GM23338 (cell line): ENCODE measurements at regions not wholly inside any gene's neighbourhood (a gene's known extent, or its start where the extent isn't known, plus 50 kb on each side); places are given as distances from the start of the nearest gene placed in this dataset.

Experiments
- ATAC-seq: fragments of 200-7000 bp; cut with Tn5 transposase; 3 replicates; pipeline ENCODE4 v1.9.1; 2020
- DNase-seq: peaks from one replicate; pipeline ENCODE4 v3.0.0-alpha.2; 2015; ENCODE audit warnings: low spot score
- H2AFZ ChIP-seq: fragments of 200-600 bp; sonication (generic); 2 replicates; pipeline ENCODE4 v1.8.0; 2016; ENCODE audit warnings: antibody characterized with exemption, mild to moderate bottlenecking, moderate library complexity
- H3F3A ChIP-seq: fragments of 200-600 bp; sonication (generic); replicated peaks from 2 replicates; pipeline ENCODE4 v1.8.0; 2017; ENCODE audit warnings: antibody characterized with exemption, mixed run types, low read depth
- H3K27ac ChIP-seq: fragments of 200-600 bp; sonication (generic); 2 replicates; pipeline ENCODE4 v1.6.1; 2016; ENCODE audit warnings: low read depth
- H3K27me3 ChIP-seq: fragments of 200-600 bp; sonication (generic); 2 replicates; pipeline ENCODE4 v1.8.0; 2016; ENCODE audit warnings: mild to moderate bottlenecking, mixed run types, moderate library complexity; ENCODE audit not compliant: insufficient read depth
- H3K36me3 ChIP-seq: fragments of 200-600 bp; sonication (generic); 2 replicates; pipeline ENCODE4 v1.8.0; 2016; ENCODE audit warnings: mild to moderate bottlenecking; ENCODE audit not compliant: insufficient read depth
- H3K4me1 ChIP-seq: fragments of 200-600 bp; sonication (generic); 2 replicates; pipeline ENCODE4 v1.8.0; 2016; ENCODE audit warnings: mild to moderate bottlenecking, moderate library complexity; ENCODE audit not compliant: insufficient read depth
- H3K4me2 ChIP-seq: fragments of 200-600 bp; sonication (generic); 2 replicates; pipeline ENCODE4 v1.7.1; 2017; ENCODE audit warnings: mixed run types
- H3K4me3 ChIP-seq: fragments of 200-600 bp; sonication (generic); 2 replicates; pipeline ENCODE4 v1.6.1; 2016; ENCODE audit warnings: mixed run types
- H3K79me2 ChIP-seq: fragments of 200-600 bp; sonication (generic); replicated peaks from 2 replicates; pipeline ENCODE4 v1.8.0; 2017; ENCODE audit warnings: mild to moderate bottlenecking; ENCODE audit not compliant: insufficient read depth
- H3K9me2 ChIP-seq: fragments of 200-600 bp; sonication (generic); 2 replicates; pipeline ENCODE4 v1.8.0; 2017; ENCODE audit not compliant: insufficient read depth
- H4K20me1 ChIP-seq: fragments of 200-600 bp; sonication (generic); replicated peaks from 2 replicates; pipeline ENCODE4 v1.8.0; 2017; ENCODE audit warnings: mild to moderate bottlenecking; ENCODE audit not compliant: insufficient read depth
- H3K27ac Mint-ChIP-seq: 2 replicates; pipeline ENCODE4 v1.8.0; 2020; ENCODE audit warnings: inconsistent platforms, mild to moderate bottlenecking, moderate library complexity, mixed read lengths
- H3K27me3 Mint-ChIP-seq: 3 replicates; pipeline ENCODE4 v1.8.0; 2022; ENCODE audit warnings: low read depth, mild to moderate bottlenecking, moderate library complexity, mixed read lengths, inconsistent platforms; ENCODE audit not compliant: insufficient read depth, poor library complexity
- H3K36me3 Mint-ChIP-seq: 3 replicates; pipeline ENCODE4 v1.8.0; 2021; ENCODE audit warnings: low read depth, mild to moderate bottlenecking, inconsistent platforms, moderate library complexity, mixed read lengths
- H3K4me1 Mint-ChIP-seq: 3 replicates; pipeline ENCODE4 v1.8.0; 2020; ENCODE audit warnings: mild to moderate bottlenecking, inconsistent platforms, mixed read lengths
- H3K4me3 Mint-ChIP-seq: 3 replicates; pipeline ENCODE4 v1.8.0; 2021; ENCODE audit warnings: moderate library complexity, mild to moderate bottlenecking, inconsistent platforms, mixed read lengths
- H3K9me3 Mint-ChIP-seq: 3 replicates; pipeline ENCODE4 v1.8.0; 2020; ENCODE audit warnings: moderate library complexity, mild to moderate bottlenecking, inconsistent platforms, mixed read lengths
- CREB1 ChIP-seq: fragments of 250-450 bp; sonication (Bioruptor Pico); IDR thresholded peaks from 2 replicates; pipeline ENCODE4 v1.5.0; 2020; ENCODE audit warnings: low read depth, mild to moderate bottlenecking, moderate library complexity
- EZH2 ChIP-seq: fragments of 200-600 bp; sonication (generic); IDR thresholded peaks from one replicate; pipeline ENCODE4 v1.8.0; 2017; ENCODE audit warnings: antibody characterized with exemption, mild to moderate bottlenecking, low read depth; ENCODE audit not compliant: unreplicated experiment
- EZH2phosphoT487 ChIP-seq: fragments of 200-600 bp; sonication (generic); IDR thresholded peaks from one replicate; pipeline ENCODE4 v1.8.1; 2018; ENCODE audit warnings: antibody characterized with exemption; ENCODE audit not compliant: unreplicated experiment
- JUNB ChIP-seq: IDR thresholded peaks from one replicate; pipeline ENCODE4 v1.6.1; 2016; ENCODE audit warnings: antibody characterized with exemption; ENCODE audit not compliant: unreplicated experiment
- POLR2AphosphoS5 ChIP-seq: IDR thresholded peaks from 2 replicates; pipeline ENCODE4 v1.6.1; 2016; ENCODE audit warnings: antibody characterized with exemption, low read depth
- STAT1 ChIP-seq: IDR thresholded peaks from one replicate; pipeline ENCODE4 v1.6.1; 2016; ENCODE audit warnings: antibody characterized with exemption; ENCODE audit not compliant: unreplicated experiment
- ZNF114 ChIP-seq: fragments of 250-450 bp; sonication (Bioruptor Pico); IDR thresholded peaks from 2 replicates; pipeline ENCODE4 v1.5.0; 2020; ENCODE audit warnings: mild to moderate bottlenecking, moderate library complexity
- ZNF331 ChIP-seq: fragments of 250-450 bp; sonication (Bioruptor Pico); IDR thresholded peaks from 2 replicates; pipeline ENCODE4 v1.5.0; 2020; ENCODE audit warnings: low read depth, mild to moderate bottlenecking, moderate library complexity
- TF ChIP-seq, protein P1 (sequence below): fragments of 250-450 bp; sonication (Bioruptor Pico); IDR thresholded peaks from 2 replicates; pipeline ENCODE4 v1.5.0; 2020; ENCODE audit warnings: mild to moderate bottlenecking, moderate library complexity
- TF ChIP-seq, protein P2 (sequence below), 2 experiments: fragments of 200-600 bp in 1 of 2; sonication (generic) in 1 of 2; conservative IDR thresholded peaks; 2 replicates each; pipeline versions ENCODE4 v1.5.1 to v1.6.1; 2016 to 2017; ENCODE audit warnings: antibody characterized with exemption in 2 of 2, low read depth in 2 of 2, mild to moderate bottlenecking in 2 of 2, moderate library complexity in 1 of 2
- TF ChIP-seq, protein P3 (sequence below): IDR thresholded peaks from 2 replicates; pipeline ENCODE4 v1.6.1; 2016; ENCODE audit warnings: antibody characterized with exemption
- TF ChIP-seq, protein P4 (sequence below): IDR thresholded peaks from one replicate; pipeline ENCODE4 v1.6.1; 2018; ENCODE audit warnings: antibody characterized with exemption; ENCODE audit not compliant: unreplicated experiment

DNA sequence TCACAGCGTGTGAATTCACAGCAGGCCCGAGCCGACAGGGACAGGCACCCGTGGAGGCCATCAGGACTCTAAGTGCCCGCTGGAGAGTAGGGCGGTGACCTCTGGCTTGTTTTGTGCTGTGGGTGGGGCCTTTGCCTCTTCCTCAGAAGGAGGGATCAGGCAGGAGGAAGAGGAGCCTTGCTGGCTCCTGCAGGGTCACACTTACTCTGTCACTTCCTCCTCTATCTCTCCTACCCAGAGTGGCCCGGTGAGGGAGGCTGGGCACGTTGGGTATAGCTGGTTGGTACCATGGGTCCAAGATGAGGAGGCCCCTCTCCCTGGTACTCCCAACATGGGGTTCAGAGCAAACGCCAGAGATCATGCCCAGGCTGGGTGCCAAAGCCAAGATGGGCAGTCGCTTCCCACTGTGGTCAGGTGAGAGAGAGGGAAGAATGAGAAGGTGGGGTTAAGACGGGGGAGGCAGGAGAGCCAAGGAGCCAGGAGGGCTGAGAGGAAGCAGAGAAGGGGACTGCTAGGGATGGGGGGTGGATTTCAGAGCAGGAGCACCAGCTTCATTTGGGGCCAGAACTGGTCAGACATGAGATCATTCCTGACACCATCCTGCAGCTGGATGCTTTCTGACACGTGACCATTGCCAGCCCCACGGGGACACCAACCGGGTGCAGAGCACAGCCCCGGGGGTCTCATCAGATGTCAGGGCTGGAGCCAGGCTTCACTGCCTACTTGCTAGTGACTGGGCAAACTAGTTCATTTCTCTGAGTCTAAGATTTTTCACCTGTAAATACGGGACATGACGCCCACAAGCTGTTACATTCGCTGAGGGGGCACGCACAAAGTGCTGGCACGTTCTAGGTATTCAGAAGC lies 54.8 kb upstream of the CACUL1 start:
- Mint-ChIP-seq H3K4me1 (peaks cover 4% of the 10 kb centered on the region; the same call in 1 of the 3 replicates), H3K27me3 (peaks cover 5% of the 10 kb centered on the region), H3K4me3 (no peak overlapping the region), H3K9me3 (no peaks in the 10 kb centered on the region), H3K36me3 (no peaks in the 10 kb centered on the region), H3K27ac (no peak overlapping the region)
- Histone ChIP-seq H3K4me1 (no peaks in the 10 kb centered on the region), H3K4me2 (no peak overlapping the region), H3K27ac (no peak overlapping the region), H3F3A (no peaks in the 10 kb centered on the region), H3K4me3 (no peak overlapping the region), H3K36me3 (no peaks in the 10 kb centered on the region), H3K79me2 (no peaks in the 10 kb centered on the region), H3K9me2 (no peaks in the 10 kb centered on the region), H3K27me3 (no peaks in the 10 kb centered on the region), H4K20me1 (no peaks in the 10 kb centered on the region), H2AFZ (no peak overlapping the region)
- DNase-seq: no peak
- no peak; the same call in 2 of the 3 replicates for ATAC-seq
- TF ChIP-seq, protein P1, sequence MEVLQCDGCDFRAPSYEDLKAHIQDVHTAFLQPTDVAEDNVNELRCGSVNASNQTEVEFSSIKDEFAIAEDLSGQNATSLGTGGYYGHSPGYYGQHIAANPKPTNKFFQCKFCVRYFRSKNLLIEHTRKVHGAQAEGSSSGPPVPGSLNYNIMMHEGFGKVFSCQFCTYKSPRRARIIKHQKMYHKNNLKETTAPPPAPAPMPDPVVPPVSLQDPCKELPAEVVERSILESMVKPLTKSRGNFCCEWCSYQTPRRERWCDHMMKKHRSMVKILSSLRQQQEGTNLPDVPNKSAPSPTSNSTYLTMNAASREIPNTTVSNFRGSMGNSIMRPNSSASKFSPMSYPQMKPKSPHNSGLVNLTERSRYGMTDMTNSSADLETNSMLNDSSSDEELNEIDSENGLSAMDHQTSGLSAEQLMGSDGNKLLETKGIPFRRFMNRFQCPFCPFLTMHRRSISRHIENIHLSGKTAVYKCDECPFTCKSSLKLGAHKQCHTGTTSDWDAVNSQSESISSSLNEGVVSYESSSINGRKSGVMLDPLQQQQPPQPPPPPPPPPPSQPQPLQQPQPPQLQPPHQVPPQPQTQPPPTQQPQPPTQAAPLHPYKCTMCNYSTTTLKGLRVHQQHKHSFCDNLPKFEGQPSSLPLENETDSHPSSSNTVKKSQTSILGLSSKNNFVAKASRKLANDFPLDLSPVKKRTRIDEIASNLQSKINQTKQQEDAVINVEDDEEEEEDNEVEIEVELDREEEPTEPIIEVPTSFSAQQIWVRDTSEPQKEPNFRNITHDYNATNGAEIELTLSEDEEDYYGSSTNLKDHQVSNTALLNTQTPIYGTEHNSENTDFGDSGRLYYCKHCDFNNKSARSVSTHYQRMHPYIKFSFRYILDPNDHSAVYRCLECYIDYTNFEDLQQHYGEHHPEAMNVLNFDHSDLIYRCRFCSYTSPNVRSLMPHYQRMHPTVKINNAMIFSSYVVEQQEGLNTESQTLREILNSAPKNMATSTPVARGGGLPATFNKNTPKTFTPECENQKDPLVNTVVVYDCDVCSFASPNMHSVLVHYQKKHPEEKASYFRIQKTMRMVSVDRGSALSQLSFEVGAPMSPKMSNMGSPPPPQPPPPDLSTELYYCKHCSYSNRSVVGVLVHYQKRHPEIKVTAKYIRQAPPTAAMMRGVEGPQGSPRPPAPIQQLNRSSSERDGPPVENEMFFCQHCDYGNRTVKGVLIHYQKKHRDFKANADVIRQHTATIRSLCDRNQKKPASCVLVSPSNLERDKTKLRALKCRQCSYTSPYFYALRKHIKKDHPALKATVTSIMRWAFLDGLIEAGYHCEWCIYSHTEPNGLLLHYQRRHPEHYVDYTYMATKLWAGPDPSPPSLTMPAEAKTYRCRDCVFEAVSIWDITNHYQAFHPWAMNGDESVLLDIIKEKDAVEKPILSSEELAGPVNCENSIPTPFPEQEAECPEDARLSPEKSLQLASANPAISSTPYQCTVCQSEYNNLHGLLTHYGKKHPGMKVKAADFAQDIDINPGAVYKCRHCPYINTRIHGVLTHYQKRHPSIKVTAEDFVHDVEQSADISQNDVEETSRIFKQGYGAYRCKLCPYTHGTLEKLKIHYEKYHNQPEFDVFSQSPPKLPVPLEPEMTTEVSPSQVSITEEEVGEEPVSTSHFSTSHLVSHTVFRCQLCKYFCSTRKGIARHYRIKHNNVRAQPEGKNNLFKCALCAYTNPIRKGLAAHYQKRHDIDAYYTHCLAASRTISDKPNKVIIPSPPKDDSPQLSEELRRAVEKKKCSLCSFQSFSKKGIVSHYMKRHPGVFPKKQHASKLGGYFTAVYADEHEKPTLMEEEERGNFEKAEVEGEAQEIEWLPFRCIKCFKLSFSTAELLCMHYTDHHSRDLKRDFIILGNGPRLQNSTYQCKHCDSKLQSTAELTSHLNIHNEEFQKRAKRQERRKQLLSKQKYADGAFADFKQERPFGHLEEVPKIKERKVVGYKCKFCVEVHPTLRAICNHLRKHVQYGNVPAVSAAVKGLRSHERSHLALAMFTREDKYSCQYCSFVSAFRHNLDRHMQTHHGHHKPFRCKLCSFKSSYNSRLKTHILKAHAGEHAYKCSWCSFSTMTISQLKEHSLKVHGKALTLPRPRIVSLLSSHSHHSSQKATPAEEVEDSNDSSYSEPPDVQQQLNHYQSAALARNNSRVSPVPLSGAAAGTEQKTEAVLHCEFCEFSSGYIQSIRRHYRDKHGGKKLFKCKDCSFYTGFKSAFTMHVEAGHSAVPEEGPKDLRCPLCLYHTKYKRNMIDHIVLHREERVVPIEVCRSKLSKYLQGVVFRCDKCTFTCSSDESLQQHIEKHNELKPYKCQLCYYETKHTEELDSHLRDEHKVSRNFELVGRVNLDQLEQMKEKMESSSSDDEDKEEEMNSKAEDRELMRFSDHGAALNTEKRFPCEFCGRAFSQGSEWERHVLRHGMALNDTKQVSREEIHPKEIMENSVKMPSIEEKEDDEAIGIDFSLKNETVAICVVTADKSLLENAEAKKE (CRISPR knock-in tag): no peak
- TF ChIP-seq STAT1 (no peak), ZNF331 (no peak), EZH2phosphoT487 (no peak), POLR2AphosphoS5 (no peak), ZNF114 (CRISPR knock-in tag) (no peak), EZH2 (no peak), JUNB (no peak), CREB1 (CRISPR knock-in tag) (no peak)
- TF ChIP-seq, protein P2, sequence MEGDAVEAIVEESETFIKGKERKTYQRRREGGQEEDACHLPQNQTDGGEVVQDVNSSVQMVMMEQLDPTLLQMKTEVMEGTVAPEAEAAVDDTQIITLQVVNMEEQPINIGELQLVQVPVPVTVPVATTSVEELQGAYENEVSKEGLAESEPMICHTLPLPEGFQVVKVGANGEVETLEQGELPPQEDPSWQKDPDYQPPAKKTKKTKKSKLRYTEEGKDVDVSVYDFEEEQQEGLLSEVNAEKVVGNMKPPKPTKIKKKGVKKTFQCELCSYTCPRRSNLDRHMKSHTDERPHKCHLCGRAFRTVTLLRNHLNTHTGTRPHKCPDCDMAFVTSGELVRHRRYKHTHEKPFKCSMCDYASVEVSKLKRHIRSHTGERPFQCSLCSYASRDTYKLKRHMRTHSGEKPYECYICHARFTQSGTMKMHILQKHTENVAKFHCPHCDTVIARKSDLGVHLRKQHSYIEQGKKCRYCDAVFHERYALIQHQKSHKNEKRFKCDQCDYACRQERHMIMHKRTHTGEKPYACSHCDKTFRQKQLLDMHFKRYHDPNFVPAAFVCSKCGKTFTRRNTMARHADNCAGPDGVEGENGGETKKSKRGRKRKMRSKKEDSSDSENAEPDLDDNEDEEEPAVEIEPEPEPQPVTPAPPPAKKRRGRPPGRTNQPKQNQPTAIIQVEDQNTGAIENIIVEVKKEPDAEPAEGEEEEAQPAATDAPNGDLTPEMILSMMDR (conservative IDR thresholded peaks at IDR 0.05; ENCODE audit: low read depth in 2 of 2): no peak
- TF ChIP-seq, protein P3, sequence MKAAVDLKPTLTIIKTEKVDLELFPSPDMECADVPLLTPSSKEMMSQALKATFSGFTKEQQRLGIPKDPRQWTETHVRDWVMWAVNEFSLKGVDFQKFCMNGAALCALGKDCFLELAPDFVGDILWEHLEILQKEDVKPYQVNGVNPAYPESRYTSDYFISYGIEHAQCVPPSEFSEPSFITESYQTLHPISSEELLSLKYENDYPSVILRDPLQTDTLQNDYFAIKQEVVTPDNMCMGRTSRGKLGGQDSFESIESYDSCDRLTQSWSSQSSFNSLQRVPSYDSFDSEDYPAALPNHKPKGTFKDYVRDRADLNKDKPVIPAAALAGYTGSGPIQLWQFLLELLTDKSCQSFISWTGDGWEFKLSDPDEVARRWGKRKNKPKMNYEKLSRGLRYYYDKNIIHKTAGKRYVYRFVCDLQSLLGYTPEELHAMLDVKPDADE: no peak
- TF ChIP-seq, protein P4, sequence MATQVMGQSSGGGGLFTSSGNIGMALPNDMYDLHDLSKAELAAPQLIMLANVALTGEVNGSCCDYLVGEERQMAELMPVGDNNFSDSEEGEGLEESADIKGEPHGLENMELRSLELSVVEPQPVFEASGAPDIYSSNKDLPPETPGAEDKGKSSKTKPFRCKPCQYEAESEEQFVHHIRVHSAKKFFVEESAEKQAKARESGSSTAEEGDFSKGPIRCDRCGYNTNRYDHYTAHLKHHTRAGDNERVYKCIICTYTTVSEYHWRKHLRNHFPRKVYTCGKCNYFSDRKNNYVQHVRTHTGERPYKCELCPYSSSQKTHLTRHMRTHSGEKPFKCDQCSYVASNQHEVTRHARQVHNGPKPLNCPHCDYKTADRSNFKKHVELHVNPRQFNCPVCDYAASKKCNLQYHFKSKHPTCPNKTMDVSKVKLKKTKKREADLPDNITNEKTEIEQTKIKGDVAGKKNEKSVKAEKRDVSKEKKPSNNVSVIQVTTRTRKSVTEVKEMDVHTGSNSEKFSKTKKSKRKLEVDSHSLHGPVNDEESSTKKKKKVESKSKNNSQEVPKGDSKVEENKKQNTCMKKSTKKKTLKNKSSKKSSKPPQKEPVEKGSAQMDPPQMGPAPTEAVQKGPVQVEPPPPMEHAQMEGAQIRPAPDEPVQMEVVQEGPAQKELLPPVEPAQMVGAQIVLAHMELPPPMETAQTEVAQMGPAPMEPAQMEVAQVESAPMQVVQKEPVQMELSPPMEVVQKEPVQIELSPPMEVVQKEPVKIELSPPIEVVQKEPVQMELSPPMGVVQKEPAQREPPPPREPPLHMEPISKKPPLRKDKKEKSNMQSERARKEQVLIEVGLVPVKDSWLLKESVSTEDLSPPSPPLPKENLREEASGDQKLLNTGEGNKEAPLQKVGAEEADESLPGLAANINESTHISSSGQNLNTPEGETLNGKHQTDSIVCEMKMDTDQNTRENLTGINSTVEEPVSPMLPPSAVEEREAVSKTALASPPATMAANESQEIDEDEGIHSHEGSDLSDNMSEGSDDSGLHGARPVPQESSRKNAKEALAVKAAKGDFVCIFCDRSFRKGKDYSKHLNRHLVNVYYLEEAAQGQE: no peak
